Mucosa of descending colon (tissue), 3 donors: ENCODE measurements at regions not wholly inside any gene's neighbourhood (a gene's known extent, or its start where the extent isn't known, plus 50 kb on each side); places are given as distances from the start of the nearest gene placed in this dataset.

Source experiments
- ATAC-seq: fragments of 200-7000 bp; cut with Tn5 transposase; one replicate; pipeline ENCODE4 v1.9.1; 2020; ENCODE audit warnings: mild to moderate bottlenecking, moderate library complexity
- DNase-seq, 3 donors: peaks; one replicate each; pipeline ENCODE4 v3.0.0-alpha.2; 2020
- H3K36me3 ChIP-seq: fragments of 200-600 bp; one replicate; pipeline ENCODE4 v1.8.0; 2021; ENCODE audit warnings: low read depth, mild to moderate bottlenecking
- H3K4me1 ChIP-seq: fragments of 200-600 bp; one replicate; pipeline ENCODE4 v1.8.0; 2021; ENCODE audit warnings: low read depth, mild to moderate bottlenecking
- H3K4me3 ChIP-seq: fragments of 200-600 bp; one replicate; pipeline ENCODE4 v1.8.0; 2021; ENCODE audit warnings: mild to moderate bottlenecking
- H3K9me3 ChIP-seq: fragments of 200-600 bp; one replicate; pipeline ENCODE4 v1.8.0; 2021; ENCODE audit warnings: mild to moderate bottlenecking
- intact Hi-C, 2 donors: fragments of 100-400 bp; cut with DNase I in 1 of 2; cut with micrococcal nuclease in 1 of 2; formaldehyde crosslinking; loops; one replicate each; pipeline versions ENCODE4 v1.11.0 to v1.11.1; 2022; cut with DNase I, micrococcal nuclease
- TF ChIP-seq, protein P1 (sequence below): fragments of 200-600 bp; IDR thresholded peaks from one replicate; pipeline ENCODE4 v1.8.0; 2022; ENCODE audit warnings: antibody characterized with exemption, mild to moderate bottlenecking
- donor health status: DM: no; HTN: no; CAD: no; lungs with moderate emphysema.
- donor health status: DM: no; HTN: no; CAD: no.
- donor health status: DM: no; HTN: yes; CAD: no.

DNA sequence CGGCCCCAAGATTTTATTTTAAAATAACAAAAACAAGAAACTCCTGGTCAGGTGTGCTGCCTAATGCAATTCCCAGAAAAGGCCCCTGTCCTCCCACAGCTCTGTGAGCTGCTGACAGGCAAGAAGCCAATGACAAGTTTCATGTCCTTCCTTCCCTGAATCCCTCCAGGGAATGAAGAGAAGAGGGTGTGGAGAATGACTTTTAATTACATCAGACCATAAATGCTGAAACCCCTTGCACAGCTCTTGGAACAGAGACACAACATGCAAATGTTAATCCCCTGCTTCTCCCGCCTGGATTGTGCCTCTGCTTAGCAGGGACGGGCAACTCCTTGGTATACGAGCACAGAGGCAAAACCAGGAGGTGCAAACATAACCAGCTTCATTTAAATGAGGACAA, 228.1 kb upstream of the CAMK1G start:
- Histone ChIP-seq H3K4me3 (no peak overlapping the region), H3K4me1 (no peaks in the 10 kb centered on the region), H3K9me3 (no peaks in the 10 kb centered on the region), H3K36me3 (no peaks in the 10 kb centered on the region)
- TF ChIP-seq, protein P1, sequence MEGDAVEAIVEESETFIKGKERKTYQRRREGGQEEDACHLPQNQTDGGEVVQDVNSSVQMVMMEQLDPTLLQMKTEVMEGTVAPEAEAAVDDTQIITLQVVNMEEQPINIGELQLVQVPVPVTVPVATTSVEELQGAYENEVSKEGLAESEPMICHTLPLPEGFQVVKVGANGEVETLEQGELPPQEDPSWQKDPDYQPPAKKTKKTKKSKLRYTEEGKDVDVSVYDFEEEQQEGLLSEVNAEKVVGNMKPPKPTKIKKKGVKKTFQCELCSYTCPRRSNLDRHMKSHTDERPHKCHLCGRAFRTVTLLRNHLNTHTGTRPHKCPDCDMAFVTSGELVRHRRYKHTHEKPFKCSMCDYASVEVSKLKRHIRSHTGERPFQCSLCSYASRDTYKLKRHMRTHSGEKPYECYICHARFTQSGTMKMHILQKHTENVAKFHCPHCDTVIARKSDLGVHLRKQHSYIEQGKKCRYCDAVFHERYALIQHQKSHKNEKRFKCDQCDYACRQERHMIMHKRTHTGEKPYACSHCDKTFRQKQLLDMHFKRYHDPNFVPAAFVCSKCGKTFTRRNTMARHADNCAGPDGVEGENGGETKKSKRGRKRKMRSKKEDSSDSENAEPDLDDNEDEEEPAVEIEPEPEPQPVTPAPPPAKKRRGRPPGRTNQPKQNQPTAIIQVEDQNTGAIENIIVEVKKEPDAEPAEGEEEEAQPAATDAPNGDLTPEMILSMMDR: no peak
- DNase-seq (no peak), ATAC-seq (no peak)
- intact Hi-C loops: no loop called here

DNA sequence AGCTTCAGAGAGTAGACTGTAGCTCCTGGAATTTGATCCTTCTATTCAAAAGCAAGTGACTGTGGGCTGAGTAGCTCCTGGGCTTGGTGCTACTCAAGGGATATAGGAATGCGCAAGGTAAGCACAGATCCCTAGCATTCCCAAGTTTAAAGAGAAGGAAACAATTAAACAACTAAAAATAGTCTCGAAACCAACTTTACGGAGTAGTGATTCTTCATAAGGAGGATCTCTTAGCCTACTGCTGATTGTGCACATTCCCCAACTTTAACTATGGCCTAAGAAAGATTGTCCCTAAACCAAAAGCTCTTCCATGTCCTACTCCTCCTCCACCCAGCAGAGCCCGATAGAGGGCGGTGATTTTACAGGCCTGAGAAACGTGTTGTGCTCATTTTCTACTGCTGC, 226.5 kb upstream of the CAMK1G start:
- ATAC-seq: no peak
- TF ChIP-seq, protein P1: no peak

DNA sequence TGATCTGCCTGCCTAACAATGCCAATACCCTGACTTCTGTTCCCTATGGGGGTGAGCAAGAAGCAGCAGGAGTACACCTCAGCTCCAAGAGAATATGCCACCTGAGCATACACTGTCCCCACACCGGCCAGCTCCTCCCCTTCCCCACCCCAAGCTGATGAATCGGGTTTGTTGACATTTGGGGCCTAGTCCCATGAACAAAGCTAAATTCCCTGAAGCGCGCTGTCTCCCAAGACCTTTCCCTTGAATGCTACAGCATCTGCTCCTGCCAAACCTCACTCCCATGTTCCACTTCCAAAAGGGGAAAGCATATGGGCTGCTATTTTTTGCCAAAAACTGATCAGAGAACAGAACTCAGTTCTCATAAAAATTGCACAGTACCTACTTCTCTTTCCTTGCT, 220.4 kb upstream of the CAMK1G start:
- peak; percentile 42 for ATAC-seq
- Histone ChIP-seq H3K4me1 (no peaks in the 10 kb centered on the region), H3K4me3 (no peak overlapping the region), H3K36me3 (no peaks in the 10 kb centered on the region), H3K9me3 (no peaks in the 10 kb centered on the region)
- intact Hi-C loops: no loop called here
- TF ChIP-seq, protein P1: no peak
- DNase-seq: peak in 1 of 3 donors; percentile 4

More for the DNA sequence above, 226.5 kb upstream of the CAMK1G start:
- intact Hi-C loops: no loop called here
- DNase-seq: no peak
- Histone ChIP-seq H3K4me1 (no peaks in the 10 kb centered on the region), H3K9me3 (no peaks in the 10 kb centered on the region), H3K36me3 (no peaks in the 10 kb centered on the region), H3K4me3 (no peak overlapping the region)

DNA sequence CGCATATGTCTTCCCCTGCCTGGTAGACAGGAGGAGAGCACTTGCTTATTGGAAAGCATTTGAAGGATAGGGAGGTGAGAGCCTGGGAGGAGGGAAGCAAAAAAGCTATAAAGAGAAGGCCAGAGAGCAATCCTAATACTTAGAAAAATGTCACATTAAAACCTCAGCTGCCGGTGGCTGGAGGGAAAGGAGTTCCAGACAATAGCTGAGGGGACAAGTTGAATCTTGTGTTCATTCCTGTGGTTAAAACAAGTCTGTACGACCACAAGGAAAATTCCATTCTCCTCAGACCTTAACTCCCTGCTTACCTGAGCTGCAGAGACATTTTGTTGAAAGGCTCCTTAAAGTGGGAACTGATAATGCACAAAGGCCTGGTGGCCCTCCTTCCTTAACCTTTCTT, 218.8 kb upstream of the CAMK1G start:
- no peak for DNase-seq

DNA sequence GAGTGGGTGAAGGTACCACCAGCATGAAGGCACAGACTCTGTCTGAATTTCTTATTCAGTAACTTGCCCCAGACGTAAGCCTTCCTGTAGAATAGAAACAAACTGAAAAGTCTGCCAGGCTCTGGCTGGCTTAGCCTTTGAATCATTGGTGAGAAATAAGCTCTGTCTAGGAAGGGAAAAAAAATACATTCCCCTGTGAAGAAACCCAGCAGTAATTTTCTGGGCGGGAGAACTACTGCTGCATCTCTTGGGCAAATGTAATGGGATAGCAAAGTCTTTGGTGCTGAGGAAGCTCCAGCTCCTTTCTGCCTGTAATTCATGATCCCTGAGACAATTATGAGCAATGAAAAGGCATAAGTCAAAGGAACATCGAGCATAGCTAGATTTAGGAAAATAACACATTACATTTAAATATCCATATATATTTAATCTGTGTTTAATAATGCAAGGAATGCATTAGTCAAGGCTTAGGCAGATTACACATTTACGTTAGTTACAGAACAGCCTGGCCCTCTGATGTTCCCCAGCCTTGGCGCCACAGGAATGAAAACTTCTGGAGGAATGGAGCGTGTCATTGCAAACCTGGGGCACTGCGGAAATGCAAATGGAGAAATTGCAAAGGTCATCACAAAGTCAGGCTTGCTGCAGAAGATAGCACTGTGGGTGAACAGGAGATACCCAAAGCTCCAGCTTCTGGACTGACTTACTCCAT, 216.3 kb upstream of the CAMK1G start:
- no peak for DNase-seq
- intact Hi-C loops: no loop called here
- H3K9me3 ChIP-seq: no peaks in the 10 kb centered on the region
- H3K36me3 ChIP-seq: no peaks in the 10 kb centered on the region
- no peak overlapping the region for H3K4me3 ChIP-seq
- H3K4me1 ChIP-seq: no peaks in the 10 kb centered on the region
- TF ChIP-seq, protein P1: no peak
- ATAC-seq: no peak

More for the DNA sequence above, 218.8 kb upstream of the CAMK1G start:
- Histone ChIP-seq H3K4me1 (no peaks in the 10 kb centered on the region), H3K9me3 (no peaks in the 10 kb centered on the region), H3K4me3 (no peak overlapping the region), H3K36me3 (no peaks in the 10 kb centered on the region)
- intact Hi-C loops: no loop called here
- ATAC-seq: no peak
- TF ChIP-seq, protein P1: no peak
